Esophagus squamous epithelium (tissue), 5 donors: ENCODE measurements at regions not wholly inside any gene's neighbourhood (a gene's known extent, or its start where the extent isn't known, plus 50 kb on each side); places are given as distances from the start of the nearest gene placed in this dataset.

Experiments used
- DNase-seq: peaks from one replicate; lab custom pipeline; 2025; lab: John Stamatoyannopoulos, UW
- H3K27ac ChIP-seq, 4 donors: fragments of 200-600 bp; sonication (generic); one replicate each; pipeline ENCODE4 v1.5.1; 2016 to 2019; ENCODE audit warnings: mild to moderate bottlenecking in 1 of 4
- H3K27me3 ChIP-seq, 4 donors: fragments of 200-600 bp; sonication (generic); 1 replicate in 3 of 4; 2 replicates in 1 of 4; pipeline versions ENCODE4 v1.5.1 to v1.6.0; 2017 to 2021; ENCODE audit warnings: antibody characterized with exemption in 1 of 4
- H3K36me3 ChIP-seq, 3 donors: fragments of 200-600 bp; sonication (generic); one replicate each; pipeline ENCODE4 v1.5.1; 2016 to 2019
- H3K4me1 ChIP-seq, 3 donors: fragments of 200-600 bp; sonication (generic); one replicate each; pipeline ENCODE4 v1.5.1; 2017 to 2019
- H3K4me3 ChIP-seq, 4 donors: fragments of 200-600 bp; sonication (generic); 1 replicate in 3 of 4; 2 replicates in 1 of 4; pipeline ENCODE4 v1.5.1; 2016 to 2019; ENCODE audit warnings: mild to moderate bottlenecking in 2 of 4, moderate library complexity in 1 of 4
- H3K9me3 ChIP-seq, 3 donors: fragments of 200-600 bp; sonication (generic); one replicate each; pipeline ENCODE4 v1.5.1; 2016 to 2019
- CTCF ChIP-seq, 6 experiments: fragments of 450-650 bp in 4 of 6; fragments of 200-600 bp in 2 of 6; sonication (generic) in 2 of 6; IDR thresholded peaks; one replicate each; pipeline ENCODE4 v1.5.1; 2016 to 2019; ENCODE audit warnings: antibody characterized with exemption in 6 of 6, mild to moderate bottlenecking in 4 of 6, moderate library complexity in 4 of 6
- POLR2A ChIP-seq, 4 donors: fragments of 450-650 bp; IDR thresholded peaks; one replicate each; pipeline ENCODE4 v1.6.1; 2017; ENCODE audit warnings: antibody characterized with exemption in 4 of 4, mild to moderate bottlenecking in 4 of 4, moderate library complexity in 3 of 4
- WGBS, 2 donors: methylation state at CpG; one replicate each; pipeline ENCODE4 v1.1.5; 2018; 5-methylcytosine and 5-hydroxymethylcytosine counted together
- intact Hi-C: fragments of 100-400 bp; cut with DNase I; formaldehyde crosslinking; loops from one replicate; pipeline ENCODE4 v1.15.0; 2022
- donor health status: DM: yes; HTN: yes; CAD: no.

- 52% methylated on average over 3 of the region's 3 CpGs for WGBS, 2 donors
- TF ChIP-seq POLR2A (IDR thresholded peaks at IDR 0.05) (no peak), CTCF (IDR thresholded peaks at IDR 0.05) (no peak)
- H3K4me3 ChIP-seq, result no peak overlapping the region
- H3K27me3 ChIP-seq, result no peaks in the 10 kb centered on the region
- no peaks in the 10 kb centered on the region for H3K4me1 ChIP-seq
- peaks cover 0 to 4% (median 0%) of the 10 kb centered on the region in 3 donors for H3K9me3 ChIP-seq
- H3K27ac ChIP-seq, result no peak overlapping the region
- DNase-seq, result no peak
- intact Hi-C loops, result no loop called here
- H3K36me3 ChIP-seq, result no peaks in the 10 kb centered on the region
Measured at GRCh38 chr20:52518735-52519134, 327.2 kb upstream of the ZFP64 start.

- Histone ChIP-seq H3K9me3 (peaks cover 0 to 1% (median 0%) of the 10 kb centered on the region in 3 donors), H3K27me3 (no peaks in the 10 kb centered on the region), H3K4me3 (no peak overlapping the region), H3K4me1 (no peaks in the 10 kb centered on the region), H3K36me3 (no peaks in the 10 kb centered on the region), H3K27ac (no peak overlapping the region)
- intact Hi-C loops, result no loop called here
- TF ChIP-seq CTCF (IDR thresholded peaks at IDR 0.05) (no peak), POLR2A (IDR thresholded peaks at IDR 0.05) (no peak)
- no peak for DNase-seq
- WGBS, 2 donors, result 81 to 86% methylated on average over 2 of the region's 2 CpGs
Measured at GRCh38 chr20:52515877-52516276, 324.3 kb upstream of the ZFP64 start.

- H3K27ac ChIP-seq, result no peak overlapping the region
- H3K27me3 ChIP-seq, result peaks cover 0 to 6% (median 0%) of the 10 kb centered on the region in 4 donors
- no peak for TF ChIP-seq CTCF (IDR thresholded peaks at IDR 0.05)
- WGBS, 2 donors, result 48 to 53% methylated on average over 4 of the region's 4 CpGs
- H3K9me3 ChIP-seq, result peaks cover 0 to 5% (median 0%) of the 10 kb centered on the region in 3 donors
- no peak overlapping the region for H3K4me3 ChIP-seq
- no peak for DNase-seq
- intact Hi-C loops, result no loop called here
- H3K4me1 ChIP-seq, result no peaks in the 10 kb centered on the region
- no peaks in the 10 kb centered on the region for H3K36me3 ChIP-seq
Measured at GRCh38 chr20:52500157-52500556, 308.6 kb upstream of the ZFP64 start.

- 87% methylated on average over 3 of the region's 3 CpGs for WGBS, 2 donors
- intact Hi-C loops, result no loop called here
- H3K27me3 ChIP-seq, result no peaks in the 10 kb centered on the region
- H3K4me1 ChIP-seq, result peaks cover 0 to 17% (median 0%) of the 10 kb centered on the region in 3 donors
- no peak overlapping the region for H3K27ac ChIP-seq
- no peak overlapping the region for H3K4me3 ChIP-seq
- no peak for DNase-seq
- H3K9me3 ChIP-seq, result no peaks in the 10 kb centered on the region
- no peaks in the 10 kb centered on the region for H3K36me3 ChIP-seq
- TF ChIP-seq CTCF (IDR thresholded peaks at IDR 0.05), result no peak
- no peak for TF ChIP-seq POLR2A (IDR thresholded peaks at IDR 0.05)
Measured at GRCh38 chr20:52497731-52498130, 306.2 kb upstream of the ZFP64 start.

GRCh38 chr20:52496191-52496590, 304.6 kb upstream of the ZFP64 start:
- WGBS, 2 donors, result 62 to 81% methylated on average over 3 of the region's 3 CpGs
- intact Hi-C loops, result no loop called here
- Histone ChIP-seq H3K4me1 (peaks cover 0 to 19% (median 0%) of the 10 kb centered on the region in 3 donors), H3K4me3 (no peak overlapping the region), H3K9me3 (no peaks in the 10 kb centered on the region), H3K27ac (no peak overlapping the region), H3K27me3 (no peaks in the 10 kb centered on the region), H3K36me3 (no peaks in the 10 kb centered on the region)
- no peak for TF ChIP-seq POLR2A (IDR thresholded peaks at IDR 0.05)
- no peak for TF ChIP-seq CTCF (IDR thresholded peaks at IDR 0.05)
- no peak for DNase-seq
